HepG2 (cell line): ENCODE measurements at regions not wholly inside any gene's neighbourhood (a gene's known extent, or its start where the extent isn't known, plus 50 kb on each side); places are given as distances from the start of the nearest gene placed in this dataset.

ENCODE experiments used
- ATAC-seq: fragments of 200-7000 bp; cut with Tn5 transposase; 3 replicates; pipeline ENCODE4 v1.9.1; 2020; ENCODE audit warnings: mild to moderate bottlenecking, moderate library complexity
- BruUV-seq: library from RNA; stranded (reverse); fragments of 400-500 nt; replicated peaks from 2 replicates; lab custom pipeline; 2021; lab: Mats Ljungman, UMichigan
- CTCF ChIA-PET: fragments of 300-600 bp; formaldehyde crosslinking; extraction: SDS; loops from one replicate; lab custom pipeline; 2021; ENCODE audit warnings: low total read pairs, inconsistent platforms, low intra/inter-chr PET ratio; lab: Yijun Ruan, JAX
- POLR2A ChIA-PET: fragments of 350-600 bp; sonication (Branson Sonifier 250); formaldehyde crosslinking; loops from one replicate; lab custom pipeline; 2020; ENCODE audit warnings: antibody characterized with exemption, inconsistent platforms; lab: Yijun Ruan, JAX
- DNase-seq: peaks from one replicate; pipeline ENCODE4 v3.0.0-alpha.2; 2015; ENCODE audit warnings: low spot score
- FAIRE-seq: peaks from 3 replicates; lab custom pipeline; 2011; peaks lifted over from hg19 to GRCh38; lab: Jason Lieb, UNC
- H2AFZ ChIP-seq: one replicate; pipeline ENCODE4 v1.6.1; 2011; ENCODE audit warnings: low read length, inconsistent platforms
- H3K27ac ChIP-seq: fragments of 300-600 bp; 3 replicates; pipeline ENCODE4 v1.8.0; 2011; ENCODE audit warnings: mixed run types, mild to moderate bottlenecking, mixed read lengths, low read length, inconsistent platforms; ENCODE audit not compliant: insufficient read depth; ENCODE audit errors: extremely low read length
- H3K27me3 ChIP-seq, 2 experiments: fragments of 200-600 bp in 1 of 2; 2 replicates in 1 of 2; 3 replicates in 1 of 2; pipeline versions ENCODE4 v1.6.0 to v1.8.0; 2011; ENCODE audit warnings: low read length in 2 of 2, mild to moderate bottlenecking in 2 of 2, moderate library complexity in 2 of 2, inconsistent platforms in 1 of 2; ENCODE audit not compliant: insufficient read depth in 2 of 2, control insufficient read depth in 1 of 2
- H3K36me3 ChIP-seq, 2 experiments: fragments of 200-600 bp in 1 of 2; replicated peaks in 1 of 2; 2 replicates in 1 of 2; 3 replicates in 1 of 2; pipeline versions ENCODE4 v1.5.1 to v1.8.0; 2011; ENCODE audit warnings: low read length in 2 of 2, inconsistent platforms in 1 of 2; ENCODE audit not compliant: insufficient read depth in 2 of 2, control insufficient read depth in 1 of 2
- H3K4me1 ChIP-seq: 2 replicates; pipeline ENCODE4 v1.5.1; 2012; ENCODE audit warnings: low read length, inconsistent platforms; ENCODE audit not compliant: insufficient read depth
- H3K4me2 ChIP-seq: 2 replicates; pipeline ENCODE4 v1.6.0; 2011; ENCODE audit warnings: low read depth, low read length, inconsistent platforms
- H3K4me3 ChIP-seq, 3 experiments: fragments of 200-600 bp in 1 of 3; sonication (generic), shearing (Covaris generic) in 1 of 3; replicated peaks in 1 of 3; 2 replicates each; pipeline ENCODE4 v1.5.1; 2011 to 2016; ENCODE audit warnings: low read length in 3 of 3, inconsistent platforms in 2 of 3, low read depth in 2 of 3, mild to moderate bottlenecking in 2 of 3, control low read depth in 1 of 3, mixed read lengths in 1 of 3; ENCODE audit not compliant: insufficient read depth in 1 of 3
- H3K79me2 ChIP-seq: one replicate; pipeline ENCODE4 v1.6.1; 2011; ENCODE audit warnings: low read length, inconsistent platforms; ENCODE audit not compliant: insufficient read depth
- H3K9ac ChIP-seq: 2 replicates; pipeline ENCODE4 v1.6.0; 2011; ENCODE audit warnings: mild to moderate bottlenecking, low read depth, low read length, inconsistent platforms; ENCODE audit not compliant: insufficient read depth
- H3K9me3 ChIP-seq: 2 replicates; pipeline ENCODE4 v1.5.1; 2012; ENCODE audit warnings: mild to moderate bottlenecking, low read length
- H4K20me1 ChIP-seq: 2 replicates; pipeline ENCODE4 v1.6.0; 2011; ENCODE audit warnings: inconsistent platforms, mild to moderate bottlenecking, low read length, moderate library complexity; ENCODE audit not compliant: insufficient read depth
- ATF6 ChIP-seq: sonication (generic); formaldehyde crosslinking; conservative IDR thresholded peaks from 2 replicates; pipeline ENCODE4 v1.4.0; 2020; ENCODE audit warnings: missing genetic modification reagents
- BATF2 ChIP-seq: sonication (generic); formaldehyde crosslinking; IDR thresholded peaks from 2 replicates; pipeline ENCODE4 v1.8.0; 2022; ENCODE audit warnings: mild to moderate bottlenecking, missing genetic modification reagents, moderate library complexity
- CEBPG ChIP-seq: IDR thresholded peaks from 2 replicates; pipeline ENCODE4 v1.6.1; 2016
- IRF9 ChIP-seq: sonication (generic); formaldehyde crosslinking; IDR thresholded peaks from 2 replicates; pipeline ENCODE4 v1.8.0; 2022; ENCODE audit warnings: missing genetic modification reagents, mild to moderate bottlenecking, borderline replicate concordance
- LRRFIP1 ChIP-seq: sonication (generic); formaldehyde crosslinking; conservative IDR thresholded peaks from 2 replicates; pipeline ENCODE4 v1.4.0; 2020; ENCODE audit warnings: missing genetic modification reagents
- PPARG ChIP-seq: conservative IDR thresholded peaks from 2 replicates; pipeline ENCODE4 v1.6.1; 2016; ENCODE audit warnings: missing biosample characterization, missing genetic modification reagents
- REL ChIP-seq: sonication (generic); formaldehyde crosslinking; conservative IDR thresholded peaks from 2 replicates; pipeline ENCODE4 v1.8.0; 2022; ENCODE audit warnings: mild to moderate bottlenecking, missing genetic modification reagents, moderate library complexity
- SOX13 ChIP-seq, 3 experiments: fragments of 450-650 bp in 1 of 3; sonication (generic) in 1 of 3; formaldehyde crosslinking in 1 of 3; IDR thresholded peaks in 2 of 3; conservative IDR thresholded peaks in 1 of 3; 2 replicates each; pipeline versions ENCODE4 v1.5.0 to v1.6.1; 2016 to 2020; ENCODE audit warnings: antibody characterized with exemption in 1 of 3, mild to moderate bottlenecking in 1 of 3, missing compliant biosample characterization in 1 of 3, missing genetic modification reagents in 1 of 3, moderate library complexity in 1 of 3
- TRAFD1 ChIP-seq: sonication (generic); formaldehyde crosslinking; IDR thresholded peaks from 2 replicates; pipeline ENCODE4 v1.5.1; 2020; ENCODE audit warnings: missing genetic modification reagents, mild to moderate bottlenecking, borderline replicate concordance
- ZNF138 ChIP-seq: sonication (generic); formaldehyde crosslinking; IDR thresholded peaks from 2 replicates; pipeline ENCODE4 v1.5.0; 2020; ENCODE audit warnings: mild to moderate bottlenecking, low read depth, missing genetic modification reagents
- ZNF224 ChIP-seq: sonication (generic); formaldehyde crosslinking; IDR thresholded peaks from 2 replicates; pipeline ENCODE4 v1.5.0; 2020; ENCODE audit warnings: mild to moderate bottlenecking, missing genetic modification reagents
- ZNF253 ChIP-seq: sonication (generic); formaldehyde crosslinking; IDR thresholded peaks from 2 replicates; pipeline ENCODE4 v1.8.0; 2022; ENCODE audit warnings: mild to moderate bottlenecking, missing genetic modification reagents, borderline replicate concordance
- ZNF543 ChIP-seq: sonication (generic); formaldehyde crosslinking; IDR thresholded peaks from 2 replicates; pipeline ENCODE4 v1.4.0; 2020; ENCODE audit warnings: mild to moderate bottlenecking, missing genetic modification reagents
- ZNF7 ChIP-seq: IDR thresholded peaks from 2 replicates; pipeline ENCODE4 v1.6.1; 2016; ENCODE audit warnings: missing biosample characterization, missing genetic modification reagents
- ZNF841 ChIP-seq: sonication (generic); formaldehyde crosslinking; IDR thresholded peaks from 2 replicates; pipeline ENCODE4 v1.8.1; 2023; ENCODE audit warnings: missing genetic modification reagents, borderline replicate concordance
- WGBS: methylation state at CpG from one replicate; pipeline ENCODE4 v1.1.6; 2017; ENCODE audit warnings: low lambda C conversion rate; 5-methylcytosine and 5-hydroxymethylcytosine counted together
- in situ Hi-C: cut with HindIII; loops from 2 replicates; pipeline ENCODE4 v1.10.0; 2017; ENCODE audit warnings: low pct_unique_long_range_greater_than_20kb; ENCODE audit not compliant: extremely low pct_ligation_motif_present
- intact Hi-C: fragments of 100-400 bp; cut with micrococcal nuclease; formaldehyde crosslinking; loops from one replicate; pipeline ENCODE4 v1.10.0; 2022; ENCODE audit not compliant: unreplicated experiment

- TF ChIP-seq BATF2 (CRISPR knock-in tag) (no peak), ZNF224 (CRISPR knock-in tag) (no peak)
Measured at GRCh38 chr9:89710697-89711096, 105.9 kb downstream of the GADD45G start (continued).

GRCh38 chr9:89711866-89712265 is 107.1 kb downstream of the GADD45G start:
- Histone ChIP-seq H2AFZ (no peak overlapping the region), H3K27me3 (no peaks in the 10 kb centered on the region), H3K79me2 (no peaks in the 10 kb centered on the region), H3K9ac (no peak overlapping the region), H4K20me1 (no peaks in the 10 kb centered on the region), H3K4me3 (no peak overlapping the region), H3K27ac (no peak overlapping the region), H3K4me2 (no peak overlapping the region), H3K9me3 (no peaks in the 10 kb centered on the region), H3K36me3 (no peaks in the 10 kb centered on the region), H3K4me1 (no peaks in the 10 kb centered on the region)
- in situ Hi-C loops: no loop called here
- no peak for DNase-seq
- no peak for ATAC-seq
- no peak for FAIRE-seq
- intact Hi-C loops: no loop called here
- BruUV-seq: no TSS peak
- POLR2A ChIA-PET: no interaction called here
- CTCF ChIA-PET: no interaction called here
- 41% methylated on average over 4 of the region's 5 CpGs for WGBS
- TF ChIP-seq TRAFD1 (CRISPR knock-in tag) (no peak), PPARG (no peak), REL (CRISPR knock-in tag) (no peak), ZNF543 (CRISPR knock-in tag) (no peak), SOX13 (IDR thresholded peaks at IDR 0.05) (no peak), SOX13 (CRISPR knock-in tag; conservative IDR thresholded peaks at IDR 0.05 in 1 of 2, IDR thresholded peaks at IDR 0.05 in 1 of 2) (no peak), ZNF7 (CRISPR knock-in tag) (no peak), ZNF138 (CRISPR knock-in tag) (no peak), ZNF841 (CRISPR knock-in tag) (no peak), LRRFIP1 (no peak), CEBPG (CRISPR knock-in tag) (no peak), IRF9 (CRISPR knock-in tag) (no peak), ATF6 (CRISPR knock-in tag) (no peak), ZNF253 (CRISPR knock-in tag) (no peak)
